HG03175 (cell line): ENCODE measurements at regions not wholly inside any gene's neighbourhood (a gene's known extent, or its start where the extent isn't known, plus 50 kb on each side); places are given as distances from the start of the nearest gene placed in this dataset.

Experiments used
- ATAC-seq: cut with Tn5 transposase; IDR thresholded peaks from one replicate; pipeline ENCODE4 v1.9.1; 2021; ENCODE audit warnings: mild to moderate bottlenecking, moderate library complexity; ENCODE audit not compliant: unreplicated experiment

GRCh38 chr4:187176261-187176910 lies 452.7 kb upstream of the FAT1 start:
- no peak for ATAC-seq

DNA sequence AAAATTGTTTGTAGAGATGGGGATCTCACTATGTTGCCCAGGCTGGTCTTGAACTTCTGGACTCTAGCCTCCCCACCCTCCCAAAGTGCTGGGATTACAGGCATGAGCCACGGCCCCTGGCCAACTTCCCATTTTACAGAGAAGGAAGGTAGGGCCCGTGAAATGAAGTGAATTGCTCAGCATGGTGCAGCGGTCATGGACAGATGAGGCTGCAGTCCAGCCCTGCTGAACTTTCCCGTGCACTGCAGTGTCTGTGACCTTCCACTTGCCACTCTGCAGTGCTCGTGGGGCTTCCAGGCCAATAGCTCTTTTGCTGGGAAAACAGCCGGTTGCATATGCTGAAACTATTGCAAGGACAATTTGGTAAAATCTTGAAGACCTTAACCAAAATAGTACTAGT lies 454.4 kb upstream of the FAT1 start:
- ATAC-seq, result no peak

GRCh38 chr4:187178587-187178986 lies 454.9 kb upstream of the FAT1 start:
- ATAC-seq, result no peak

DNA sequence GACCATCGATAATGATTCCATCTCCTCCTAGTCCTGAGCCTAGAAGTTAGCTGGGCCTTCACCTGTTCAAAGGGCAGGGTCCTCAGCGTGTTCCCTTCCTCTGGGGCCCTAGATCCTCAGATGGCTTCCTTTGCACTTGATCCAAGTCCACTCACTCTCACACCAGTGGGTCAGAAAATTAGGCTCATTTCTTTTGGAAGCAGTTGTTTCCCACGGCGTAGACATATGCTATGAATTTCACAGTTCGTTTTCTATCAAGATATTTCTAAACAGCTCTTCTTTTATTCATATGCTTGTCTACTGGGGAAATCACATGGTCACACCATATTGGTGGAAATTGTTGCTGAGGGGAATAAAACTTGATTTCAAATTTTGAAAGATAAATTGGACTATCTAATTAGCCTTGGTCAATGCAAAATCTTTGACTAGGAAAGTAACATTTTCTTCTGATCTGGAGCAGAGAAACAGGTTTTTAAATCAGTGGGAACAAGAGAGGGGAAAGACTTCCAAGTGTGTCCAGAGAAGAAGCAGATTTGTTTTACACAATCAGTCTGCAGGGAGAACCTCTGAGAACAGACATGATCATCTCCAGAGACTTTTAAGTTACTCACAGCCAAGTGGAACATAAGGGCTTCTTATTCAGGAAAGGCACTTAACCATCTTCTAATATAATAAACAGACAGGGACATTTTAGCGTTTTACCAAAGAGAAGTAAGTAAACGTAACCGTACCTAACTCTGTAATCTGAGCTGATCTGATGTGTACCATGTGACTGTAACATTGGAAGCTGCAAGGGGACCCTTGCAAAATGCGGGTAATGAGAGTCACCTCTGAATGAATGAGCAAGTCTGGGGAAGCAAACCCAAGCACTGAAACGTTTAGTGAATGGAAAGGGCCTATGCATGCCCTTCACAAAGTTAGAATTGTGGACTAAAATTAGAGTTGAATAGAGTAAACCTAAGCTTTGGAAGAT lies 455.7 kb upstream of the FAT1 start:
- ATAC-seq, result no peak

DNA sequence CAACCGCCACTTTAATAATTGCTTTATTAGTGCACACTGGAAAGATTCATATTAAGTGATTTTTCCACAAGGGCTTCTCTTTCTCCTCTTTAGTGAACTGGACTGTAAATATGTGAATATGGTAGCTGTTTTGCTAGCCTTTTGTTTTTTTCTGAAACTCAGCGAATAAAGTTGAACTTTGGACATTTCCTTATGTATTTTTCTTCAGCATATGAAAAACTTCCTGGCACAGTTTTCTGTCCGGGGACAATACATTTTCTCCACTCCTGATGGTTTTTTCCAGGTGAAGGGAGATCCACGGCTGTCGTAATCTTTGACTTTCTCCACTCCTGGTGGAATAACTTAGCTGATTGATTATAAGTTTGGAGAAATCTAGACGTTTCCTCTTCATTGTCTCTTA lies 457.4 kb upstream of the FAT1 start:
- ATAC-seq, result no peak

- no peak for ATAC-seq
Observed at GRCh38 chr4:187183346-187183745, 459.7 kb upstream of the FAT1 start.

- ATAC-seq, result no peak
Observed at GRCh38 chr4:187183826-187184225, 460.2 kb upstream of the FAT1 start.

GRCh38 chr4:187184508-187184907 lies 460.9 kb upstream of the FAT1 start:
- ATAC-seq, result no peak

GRCh38 chr4:187188118-187188517 lies 464.5 kb upstream of the FAT1 start:
- ATAC-seq, result no peak

GRCh38 chr4:187188741-187189140 lies 465.1 kb upstream of the FAT1 start:
- no peak for ATAC-seq

GRCh38 chr4:187190390-187190789 lies 466.7 kb upstream of the FAT1 start:
- no peak for ATAC-seq

DNA sequence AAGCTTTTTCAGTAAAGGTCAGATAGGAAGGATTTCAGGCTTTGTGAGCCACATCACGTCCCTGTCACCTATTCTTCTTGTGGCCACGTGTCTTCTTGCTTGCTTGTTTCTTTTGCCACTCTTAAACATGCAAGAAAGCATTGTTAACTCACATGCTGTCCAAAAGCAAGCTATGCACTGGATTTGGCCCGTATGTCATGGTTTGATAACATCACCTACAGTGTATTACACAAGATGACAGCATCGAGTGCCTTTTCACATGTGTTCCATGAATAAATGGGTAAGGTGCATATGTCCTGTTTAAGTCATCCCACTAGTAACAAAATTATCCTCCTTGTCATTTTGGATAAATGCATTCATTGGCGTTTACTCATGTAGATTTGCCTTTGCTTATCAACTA lies 468.0 kb upstream of the FAT1 start:
- no peak for ATAC-seq

- ATAC-seq, result no peak
Observed at GRCh38 chr4:187192266-187192665, 468.6 kb upstream of the FAT1 start.

DNA sequence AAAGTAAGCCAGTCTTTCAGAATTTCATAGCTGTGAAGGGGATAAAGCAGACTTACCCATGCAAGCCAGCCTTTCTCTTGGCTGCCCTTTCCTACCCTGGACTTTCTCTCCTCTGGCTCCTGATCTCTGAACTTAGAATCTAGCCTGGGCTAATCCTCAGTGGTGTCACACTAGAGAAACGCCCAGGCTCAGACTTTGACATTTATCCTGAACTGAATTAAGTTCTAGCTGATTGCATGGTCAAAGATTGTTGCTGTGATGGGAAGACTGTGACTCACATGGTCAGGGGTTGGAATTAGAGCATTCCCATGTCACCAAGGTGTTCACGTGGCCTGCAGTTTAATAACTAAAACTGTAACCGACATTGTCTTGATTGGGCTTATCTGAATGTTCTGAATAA lies 469.5 kb upstream of the FAT1 start:
- ATAC-seq, result no peak

GRCh38 chr4:187204389-187204918 lies 480.8 kb upstream of the FAT1 start:
- ATAC-seq, result no peak

DNA sequence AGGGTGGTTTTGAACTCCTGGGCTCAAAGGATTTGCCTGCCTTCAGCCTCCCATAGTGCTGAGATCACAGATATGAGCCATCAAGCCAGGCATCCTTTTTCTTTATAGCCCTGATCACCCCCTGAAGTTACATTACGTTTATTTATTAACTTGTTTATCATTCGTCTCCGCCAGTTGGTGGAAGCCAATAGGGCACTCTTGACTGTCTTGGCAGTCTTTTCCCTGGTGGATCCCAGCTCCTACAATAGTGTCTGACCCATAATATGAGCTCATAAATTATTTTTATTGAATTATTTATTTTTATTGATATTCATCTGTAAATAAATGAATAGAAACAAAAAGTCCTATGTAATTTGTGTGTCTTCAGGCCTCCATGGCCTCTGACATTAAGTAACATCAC lies 484.3 kb upstream of the FAT1 start:
- ATAC-seq, result no peak

GRCh38 chr4:187208651-187209050 lies 485.0 kb upstream of the FAT1 start:
- ATAC-seq, result no peak

- ATAC-seq, result no peak
Observed at GRCh38 chr4:187209921-187210613, 486.4 kb upstream of the FAT1 start.

DNA sequence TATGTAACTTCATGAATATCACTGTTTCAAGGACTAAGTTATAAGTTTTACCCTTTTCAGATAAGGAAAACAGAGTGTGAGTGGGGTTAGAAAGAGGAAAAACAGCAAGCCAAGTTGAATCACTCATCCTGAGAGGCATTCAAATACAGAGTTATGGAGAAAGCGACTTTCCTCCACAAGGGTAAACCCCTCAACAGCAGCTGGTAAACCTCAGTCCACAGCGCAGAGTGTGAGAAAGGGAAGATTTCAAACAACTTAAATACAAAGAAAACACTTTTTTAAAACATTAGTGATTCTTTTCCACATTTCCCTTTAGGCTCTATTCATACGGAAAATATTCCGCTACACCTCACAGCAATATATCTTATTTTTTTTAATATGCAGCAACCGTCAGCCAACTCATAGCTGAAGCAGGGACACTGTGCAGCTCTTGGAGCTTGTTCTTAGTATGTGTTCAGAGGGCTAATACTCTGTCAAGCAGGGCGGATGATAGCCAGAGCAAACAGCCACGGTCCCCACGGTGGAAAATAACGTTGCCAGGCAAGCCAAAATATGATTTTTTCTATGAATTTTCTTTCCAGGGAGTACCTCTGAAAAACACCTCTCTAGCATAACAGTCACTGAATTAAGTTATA lies 488.9 kb upstream of the FAT1 start:
- no peak for ATAC-seq

DNA sequence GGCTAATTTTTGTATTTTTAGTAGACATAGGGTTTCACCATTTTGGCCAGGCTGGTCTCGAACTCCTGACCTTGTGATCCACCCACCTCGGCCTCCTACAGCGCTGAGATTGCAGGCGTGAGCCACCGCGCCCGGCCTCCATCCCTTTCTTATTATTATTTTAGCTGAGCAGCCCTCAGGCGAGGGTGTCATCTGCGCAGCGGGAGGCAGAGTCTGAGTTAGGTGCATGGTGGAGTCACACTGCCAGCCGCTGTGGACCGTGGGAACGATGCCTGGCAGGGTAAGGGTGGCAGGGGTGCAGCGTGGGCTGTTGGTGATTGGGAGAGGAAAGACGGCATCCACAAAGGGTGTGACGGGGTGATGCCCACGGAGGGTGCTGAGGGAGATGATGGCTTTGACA lies 491.8 kb upstream of the FAT1 start:
- no peak for ATAC-seq

DNA sequence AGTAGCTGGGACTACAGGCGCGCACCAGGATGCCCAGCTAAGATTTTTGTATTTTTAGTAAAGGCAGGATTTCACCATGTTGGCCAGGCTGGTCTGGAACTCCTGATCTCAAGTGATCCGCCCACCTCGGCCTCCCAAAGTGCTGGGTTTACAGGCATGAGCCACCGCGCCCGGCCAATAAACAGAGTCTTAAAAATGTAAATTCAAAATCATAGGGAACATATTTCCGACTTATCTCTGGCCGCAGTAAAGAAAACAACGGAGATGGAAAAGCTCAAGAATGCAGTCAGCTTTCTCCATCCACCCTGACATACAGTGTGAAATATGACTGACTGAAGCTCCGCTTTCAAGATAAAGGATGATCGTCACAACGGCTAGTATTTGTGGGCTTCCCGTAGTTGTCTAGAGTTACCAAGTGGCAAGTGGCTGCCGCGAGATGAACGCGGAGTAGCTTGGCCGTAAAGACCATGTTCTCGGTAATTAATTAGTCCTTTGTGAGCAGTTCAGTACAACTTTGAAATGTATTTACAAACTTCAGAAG lies 495.1 kb upstream of the FAT1 start:
- ATAC-seq, result no peak
